ENCODE measurements at regions not wholly inside any gene's neighbourhood (a gene's known extent, or its start where the extent isn't known, plus 50 kb on each side); places are given as distances from the start of the nearest gene placed in this dataset.
A peak's percentile ranks its signal among the peaks of the same experiment; 100 is the strongest.

DNA sequence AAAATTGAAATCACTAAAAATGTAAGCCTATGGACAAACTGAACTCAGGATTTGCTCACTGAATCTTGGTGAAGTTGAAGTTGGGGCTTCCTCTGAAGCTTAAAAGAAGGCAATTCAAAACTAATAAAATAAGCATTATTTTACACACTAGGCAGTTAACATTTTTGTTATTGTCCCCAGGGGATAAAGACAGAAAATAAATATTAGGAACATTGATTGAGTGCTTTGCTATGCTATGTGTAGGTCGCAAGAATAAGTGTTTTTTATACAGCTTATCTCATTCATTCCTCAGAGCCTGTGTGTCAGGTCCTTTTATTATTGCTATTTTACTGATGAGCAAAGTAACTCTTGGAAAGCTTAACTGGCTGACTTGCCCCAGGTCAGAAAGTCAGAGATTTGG, 82.2 kb downstream of the ZNF608 start:
- Histone ChIP-seq H3K4me1 (ENCODE audit: control insufficient read depth, extremely low read depth, insufficient read depth, low read length) (peaks cover 14% of the 10 kb centered on the region), H3K36me3 (ENCODE audit: control insufficient read depth, insufficient read depth, low read length) (no peaks in the 10 kb centered on the region), H3K4me3 (replicated peaks in 1 of 4; ENCODE audit: control extremely low read depth in 1 of 4, insufficient read depth in 1 of 4, low read depth in 3 of 4, low read length in 4 of 4) (no peak overlapping the region), H3K79me2 (ENCODE audit: control insufficient read depth, insufficient read depth, low read length) (peaks cover 13% of the 10 kb centered on the region), H3K9ac (ENCODE audit: insufficient read depth, low read length) (no peak overlapping the region), H3K27ac (ENCODE audit: insufficient read depth, low read length) (no peak overlapping the region), H3K9me3 (ENCODE audit: control insufficient read depth, insufficient read depth, low read depth, low read length) (no peaks in the 10 kb centered on the region), H2AFZ (ENCODE audit: low read length) (no peak overlapping the region), H4K20me1 (ENCODE audit: control insufficient read depth, extremely low read depth, insufficient read depth, low read length) (no peaks in the 10 kb centered on the region), H3K4me2 (ENCODE audit: extremely low read depth, insufficient read depth, low read length) (no peak overlapping the region), H3K27me3 (ENCODE audit: control insufficient read depth, insufficient read depth, low read length) (no peaks in the 10 kb centered on the region)
- no peak for DNase-seq (ENCODE audit: low read depth in 2 of 2)
- TF ChIP-seq, protein P1, sequence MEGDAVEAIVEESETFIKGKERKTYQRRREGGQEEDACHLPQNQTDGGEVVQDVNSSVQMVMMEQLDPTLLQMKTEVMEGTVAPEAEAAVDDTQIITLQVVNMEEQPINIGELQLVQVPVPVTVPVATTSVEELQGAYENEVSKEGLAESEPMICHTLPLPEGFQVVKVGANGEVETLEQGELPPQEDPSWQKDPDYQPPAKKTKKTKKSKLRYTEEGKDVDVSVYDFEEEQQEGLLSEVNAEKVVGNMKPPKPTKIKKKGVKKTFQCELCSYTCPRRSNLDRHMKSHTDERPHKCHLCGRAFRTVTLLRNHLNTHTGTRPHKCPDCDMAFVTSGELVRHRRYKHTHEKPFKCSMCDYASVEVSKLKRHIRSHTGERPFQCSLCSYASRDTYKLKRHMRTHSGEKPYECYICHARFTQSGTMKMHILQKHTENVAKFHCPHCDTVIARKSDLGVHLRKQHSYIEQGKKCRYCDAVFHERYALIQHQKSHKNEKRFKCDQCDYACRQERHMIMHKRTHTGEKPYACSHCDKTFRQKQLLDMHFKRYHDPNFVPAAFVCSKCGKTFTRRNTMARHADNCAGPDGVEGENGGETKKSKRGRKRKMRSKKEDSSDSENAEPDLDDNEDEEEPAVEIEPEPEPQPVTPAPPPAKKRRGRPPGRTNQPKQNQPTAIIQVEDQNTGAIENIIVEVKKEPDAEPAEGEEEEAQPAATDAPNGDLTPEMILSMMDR (conservative IDR thresholded peaks at IDR 0.05 in 1 of 2, IDR thresholded peaks at IDR 0.05 in 1 of 2; ENCODE audit: low read depth in 1 of 2, low read length in 2 of 2) = no peak
- no peak for TF ChIP-seq EZH2 (IDR thresholded peaks at IDR 0.05; ENCODE audit: low read length, missing control alignments)

DNA sequence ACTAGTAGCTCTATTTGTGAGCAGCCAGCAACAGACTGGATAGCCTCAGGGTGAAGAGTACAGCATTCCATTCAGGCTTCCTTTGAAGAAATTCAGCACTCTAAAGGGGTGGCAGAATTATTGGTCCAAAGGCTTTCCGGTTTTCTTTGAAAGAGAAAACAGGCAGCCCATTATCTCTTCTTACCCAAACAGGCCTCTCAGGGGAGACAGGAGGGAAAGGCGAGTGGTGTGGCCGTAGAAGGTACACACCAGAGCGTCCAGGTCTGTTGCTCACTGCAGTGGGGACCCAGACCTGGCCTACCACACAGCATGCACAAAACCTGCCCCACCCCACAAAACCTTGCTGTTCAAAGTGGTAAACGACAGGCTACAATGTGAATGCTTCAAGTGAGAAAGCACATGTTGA, 83.3 kb downstream of the ZNF608 start:
- no peaks in the 10 kb centered on the region for H4K20me1 ChIP-seq (ENCODE audit: control insufficient read depth, extremely low read depth, insufficient read depth, low read length)
- TF ChIP-seq, protein P1 (conservative IDR thresholded peaks at IDR 0.05 in 1 of 2, IDR thresholded peaks at IDR 0.05 in 1 of 2; ENCODE audit: low read depth in 1 of 2, low read length in 2 of 2) = no peak
- no peak for TF ChIP-seq EZH2 (IDR thresholded peaks at IDR 0.05; ENCODE audit: low read length, missing control alignments)
- peaks cover 12% of the 10 kb centered on the region for H3K79me2 ChIP-seq (ENCODE audit: control insufficient read depth, insufficient read depth, low read length)
- H3K4me3 ChIP-seq (replicated peaks in 1 of 4; ENCODE audit: control extremely low read depth in 1 of 4, insufficient read depth in 1 of 4, low read depth in 3 of 4, low read length in 4 of 4) = no peak overlapping the region
- no peak overlapping the region for H3K27ac ChIP-seq (ENCODE audit: insufficient read depth, low read length)
- H3K4me2 ChIP-seq (ENCODE audit: extremely low read depth, insufficient read depth, low read length) = no peak overlapping the region
- no peak overlapping the region for H3K9ac ChIP-seq (ENCODE audit: insufficient read depth, low read length)
- H3K4me1 ChIP-seq (ENCODE audit: control insufficient read depth, extremely low read depth, insufficient read depth, low read length) = peaks cover 14% of the 10 kb centered on the region
- H3K36me3 ChIP-seq (ENCODE audit: control insufficient read depth, insufficient read depth, low read length) = no peaks in the 10 kb centered on the region
- DNase-seq (ENCODE audit: low read depth in 2 of 2) = no peak
- H3K9me3 ChIP-seq (ENCODE audit: control insufficient read depth, insufficient read depth, low read depth, low read length) = no peaks in the 10 kb centered on the region
- H3K27me3 ChIP-seq (ENCODE audit: control insufficient read depth, insufficient read depth, low read length) = no peaks in the 10 kb centered on the region
- no peak overlapping the region for H2AFZ ChIP-seq (ENCODE audit: low read length)

DNA sequence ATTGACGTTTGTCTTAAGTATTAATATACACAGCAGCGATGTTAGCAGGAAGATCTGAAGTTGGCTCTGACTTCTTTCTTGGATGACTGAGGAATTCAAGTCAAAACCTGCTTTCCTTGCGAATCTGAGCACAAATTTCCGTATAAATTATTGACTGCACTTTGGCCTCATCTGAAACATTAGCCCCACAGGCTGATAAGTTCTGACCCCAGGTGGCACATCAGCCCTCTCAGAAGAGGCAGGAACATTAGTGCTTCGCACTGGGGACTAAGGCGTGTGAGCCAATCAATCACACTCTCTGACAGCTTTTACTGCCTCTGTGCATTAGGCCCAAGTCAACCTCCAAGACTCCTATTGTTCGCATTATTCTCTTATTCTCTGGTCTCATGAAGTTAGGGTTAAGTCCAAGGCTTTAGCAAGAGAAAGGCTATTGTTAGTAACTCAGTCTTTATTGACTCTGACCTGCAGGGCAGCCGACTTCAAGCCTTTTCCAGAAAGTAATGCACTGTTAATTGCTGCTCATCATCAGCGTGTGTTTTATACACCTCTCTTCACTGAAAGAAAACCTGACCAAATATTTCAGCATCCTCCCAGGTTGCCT, 84.2 kb downstream of the ZNF608 start:
- TF ChIP-seq EZH2 (IDR thresholded peaks at IDR 0.05; ENCODE audit: low read length, missing control alignments) = no peak
- TF ChIP-seq, protein P1 (conservative IDR thresholded peaks at IDR 0.05 in 1 of 2, IDR thresholded peaks at IDR 0.05 in 1 of 2; ENCODE audit: low read depth in 1 of 2, low read length in 2 of 2) = no peak
- H3K9me3 ChIP-seq (ENCODE audit: control insufficient read depth, insufficient read depth, low read depth, low read length) = no peaks in the 10 kb centered on the region
- H3K4me1 ChIP-seq (ENCODE audit: control insufficient read depth, extremely low read depth, insufficient read depth, low read length) = peaks cover 14% of the 10 kb centered on the region
- H2AFZ ChIP-seq (ENCODE audit: low read length) = no peak overlapping the region
- no peak overlapping the region for H3K4me2 ChIP-seq (ENCODE audit: extremely low read depth, insufficient read depth, low read length)
- no peak overlapping the region for H3K4me3 ChIP-seq (replicated peaks in 1 of 4; ENCODE audit: control extremely low read depth in 1 of 4, insufficient read depth in 1 of 4, low read depth in 3 of 4, low read length in 4 of 4)
- no peaks in the 10 kb centered on the region for H4K20me1 ChIP-seq (ENCODE audit: control insufficient read depth, extremely low read depth, insufficient read depth, low read length)
- no peak overlapping the region for H3K9ac ChIP-seq (ENCODE audit: insufficient read depth, low read length)
- no peak for DNase-seq (ENCODE audit: low read depth in 2 of 2)
- peaks cover 13% of the 10 kb centered on the region for H3K79me2 ChIP-seq (ENCODE audit: control insufficient read depth, insufficient read depth, low read length)
- no peaks in the 10 kb centered on the region for H3K27me3 ChIP-seq (ENCODE audit: control insufficient read depth, insufficient read depth, low read length)
- H3K27ac ChIP-seq (ENCODE audit: insufficient read depth, low read length) = peak overlapping the region; percentile 70
- no peaks in the 10 kb centered on the region for H3K36me3 ChIP-seq (ENCODE audit: control insufficient read depth, insufficient read depth, low read length)

Measured in fibroblast of lung (primary cell).